Stimulated activated CD8-positive, alpha-beta memory T cell treated with anti-CD3 and anti-CD28 coated beads, Interleukin-7, amount 100 ng/mL, for 24 hours (primary cell): ENCODE measurements at regions not wholly inside any gene's neighbourhood (a gene's known extent, or its start where the extent isn't known, plus 50 kb on each side); places are given as distances from the start of the nearest gene placed in this dataset.
A peak's percentile ranks its signal among the peaks of the same experiment; 100 is the strongest.
"Not testable (repeated sequence)": the region's sequence is repeated elsewhere in the genome, so short reads cannot be mapped to it uniquely, and the experiment has no call there.

Experiments used
- DNase-seq: peaks from one replicate; pipeline ENCODE4 v3.0.0-alpha.2; 2020; ENCODE audit warnings: low read depth

DNA sequence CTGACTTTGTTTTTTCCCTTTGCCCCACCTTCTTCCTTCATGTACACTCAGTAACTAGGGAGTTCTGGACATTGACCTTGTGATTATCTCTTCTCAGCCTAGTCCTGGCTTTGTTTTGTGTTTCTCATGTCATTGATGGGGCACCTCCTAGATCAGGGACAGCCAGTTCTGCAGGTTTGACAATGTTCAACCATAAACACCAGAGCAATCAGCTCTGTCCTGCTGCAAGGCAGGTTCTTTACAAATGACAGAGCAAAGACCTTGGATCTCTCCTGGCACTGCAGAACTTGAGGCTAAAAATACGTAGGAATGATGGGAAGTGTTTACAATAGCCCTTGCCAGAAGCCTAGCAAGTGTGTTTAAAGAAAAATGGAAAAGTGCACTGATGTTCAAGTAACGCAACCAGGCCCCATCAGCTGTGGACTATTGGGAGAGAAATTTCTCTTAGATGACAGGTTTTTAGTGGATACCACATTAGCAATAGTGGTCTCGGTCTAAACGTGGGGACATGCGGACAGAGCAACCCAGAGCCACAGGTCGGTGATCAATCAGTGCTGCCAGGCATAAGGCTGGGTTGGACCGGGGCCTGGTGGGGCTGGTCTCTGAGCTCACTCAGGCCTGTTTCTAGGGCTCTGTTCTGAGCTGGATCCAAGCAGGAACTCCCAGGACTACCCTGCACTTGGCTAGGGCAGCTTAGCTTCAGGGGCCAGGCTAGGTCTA lies 76.8 kb downstream of the SOWAHC start:
- DNase-seq = no peak

DNA sequence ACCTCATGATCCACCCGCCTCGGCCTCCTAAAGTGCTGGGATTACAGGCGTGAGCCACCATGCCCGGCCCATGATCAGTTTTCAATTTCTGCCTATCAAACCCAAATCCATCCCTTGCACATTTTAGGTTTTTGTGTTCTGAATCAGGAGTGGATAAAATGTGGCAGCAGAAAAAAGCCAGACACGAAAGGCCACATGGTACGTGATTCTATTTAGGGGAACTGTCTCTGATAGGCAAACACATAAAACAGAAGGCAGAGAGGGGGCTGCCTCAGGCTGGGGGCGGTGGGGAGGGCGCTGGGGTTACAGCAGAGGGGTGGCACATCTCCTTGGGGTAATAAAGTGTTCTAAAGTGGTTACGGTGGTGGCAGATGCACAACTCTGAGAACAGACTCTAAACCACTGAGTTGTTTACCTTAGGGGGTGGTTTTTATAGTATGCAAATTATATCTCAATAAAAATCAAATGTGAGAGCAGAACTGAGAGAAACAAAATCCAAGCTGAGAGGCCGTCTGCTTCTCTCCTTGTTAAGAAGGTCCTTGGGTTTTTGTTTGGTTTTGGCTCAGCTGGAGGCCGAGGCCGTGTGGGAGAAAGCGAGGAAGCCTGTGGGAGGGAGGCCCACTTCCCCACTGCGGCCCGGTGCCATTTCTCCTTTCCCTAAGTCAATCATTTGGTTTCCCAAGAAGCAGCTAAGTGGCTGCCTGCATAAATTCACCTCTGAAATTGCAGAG lies 78.0 kb downstream of the SOWAHC start:
- DNase-seq = no peak

DNA sequence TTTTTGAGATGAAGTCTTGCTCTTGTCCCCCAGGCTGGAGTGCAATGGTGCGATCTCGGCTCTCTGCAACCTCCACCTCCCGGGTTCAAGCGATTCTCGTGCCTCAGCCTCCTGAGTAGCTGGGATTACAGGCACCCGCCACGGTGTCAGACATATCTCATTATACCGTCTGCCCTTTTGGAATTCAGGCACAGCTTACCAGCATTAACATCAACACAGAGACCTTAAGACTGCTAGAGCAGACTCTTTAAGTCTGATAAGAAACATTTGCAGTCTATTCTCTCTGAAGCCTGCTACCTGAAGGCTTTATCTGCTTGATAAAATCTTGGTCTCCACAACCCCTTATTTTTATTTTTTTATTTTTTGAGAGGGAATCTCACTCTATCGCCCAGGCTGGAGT lies 78.7 kb downstream of the SOWAHC start:
- not testable (repeated sequence) for DNase-seq

DNA sequence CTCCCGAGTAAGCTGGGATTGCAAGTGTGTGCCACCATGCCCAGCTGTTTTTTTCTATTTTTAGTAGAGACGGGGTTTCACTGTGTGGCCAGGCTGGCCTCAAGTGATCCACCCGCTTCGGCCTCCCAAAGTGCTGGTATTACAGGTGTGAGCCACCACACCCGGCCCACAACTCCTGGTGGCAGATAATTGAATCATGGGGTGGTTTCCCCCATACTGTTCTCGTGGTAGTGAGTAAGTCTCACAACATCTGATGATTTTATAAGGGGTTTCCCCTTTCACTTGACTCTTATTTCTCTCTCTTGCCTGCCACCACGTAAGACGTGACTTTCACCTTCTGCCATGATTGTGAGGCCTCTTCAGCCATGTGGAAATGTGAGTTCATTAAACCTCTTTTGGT lies 79.1 kb downstream of the SOWAHC start:
- DNase-seq = peak; percentile 1

DNA sequence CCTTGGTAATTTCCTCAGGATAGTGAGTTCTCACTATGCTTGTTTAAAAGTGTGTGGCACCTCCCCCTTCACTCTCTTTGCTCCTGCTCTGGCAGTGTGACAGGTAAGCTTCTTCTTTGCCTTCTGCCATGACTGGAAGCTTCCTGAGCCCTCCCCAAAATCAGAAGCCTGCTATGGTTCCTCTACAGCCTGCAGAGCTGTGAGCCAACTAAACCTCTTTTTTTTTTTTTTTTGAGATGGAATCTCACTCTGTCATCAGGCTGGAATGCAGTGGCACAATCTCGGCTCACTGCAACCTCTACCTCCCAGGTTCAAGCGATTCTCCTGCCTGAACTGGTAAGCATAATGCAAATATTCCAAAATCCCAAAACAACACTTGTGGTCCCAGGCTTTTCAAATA lies 80.0 kb downstream of the SOWAHC start:
- no peak for DNase-seq

DNA sequence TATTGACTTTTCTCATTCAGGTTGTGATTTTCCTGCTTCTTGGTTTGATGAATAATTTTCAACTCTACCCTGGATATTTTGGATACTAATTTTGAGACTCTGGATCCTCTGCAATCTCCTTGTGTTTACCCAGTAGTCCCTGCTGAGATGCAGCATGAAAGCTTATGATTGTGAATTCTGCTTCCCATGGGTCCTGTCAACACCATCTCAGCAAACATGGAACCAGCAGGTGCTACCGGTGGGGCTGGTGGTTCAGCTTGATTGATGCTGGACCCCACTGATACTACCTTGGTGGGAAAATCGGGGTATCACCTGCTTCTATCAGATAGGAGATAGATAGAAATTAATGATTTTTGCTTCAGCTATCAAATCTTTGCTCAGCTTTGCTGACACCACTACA lies 81.1 kb downstream of the SOWAHC start:
- no peak for DNase-seq

DNA sequence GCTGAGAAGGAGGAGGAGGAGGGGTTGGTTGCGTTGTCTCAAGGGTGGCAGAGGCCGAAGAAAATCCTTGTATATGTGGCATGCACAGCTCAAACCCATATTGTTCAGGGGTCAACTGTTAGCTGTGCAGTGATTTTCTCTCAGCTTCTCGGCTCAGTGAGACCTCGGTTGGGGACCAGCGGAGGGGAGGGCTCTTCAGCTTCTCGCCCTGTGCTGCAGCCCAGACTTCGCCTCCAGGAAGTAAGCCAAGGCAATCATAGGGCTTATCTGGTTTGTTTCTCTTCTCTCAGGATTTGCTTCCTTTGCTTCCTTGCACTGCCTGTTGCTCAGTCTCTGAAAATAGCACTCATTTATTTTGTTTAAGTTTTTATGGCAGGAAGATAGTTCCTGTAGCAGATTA lies 85.5 kb downstream of the SOWAHC start:
- DNase-seq = no peak

DNA sequence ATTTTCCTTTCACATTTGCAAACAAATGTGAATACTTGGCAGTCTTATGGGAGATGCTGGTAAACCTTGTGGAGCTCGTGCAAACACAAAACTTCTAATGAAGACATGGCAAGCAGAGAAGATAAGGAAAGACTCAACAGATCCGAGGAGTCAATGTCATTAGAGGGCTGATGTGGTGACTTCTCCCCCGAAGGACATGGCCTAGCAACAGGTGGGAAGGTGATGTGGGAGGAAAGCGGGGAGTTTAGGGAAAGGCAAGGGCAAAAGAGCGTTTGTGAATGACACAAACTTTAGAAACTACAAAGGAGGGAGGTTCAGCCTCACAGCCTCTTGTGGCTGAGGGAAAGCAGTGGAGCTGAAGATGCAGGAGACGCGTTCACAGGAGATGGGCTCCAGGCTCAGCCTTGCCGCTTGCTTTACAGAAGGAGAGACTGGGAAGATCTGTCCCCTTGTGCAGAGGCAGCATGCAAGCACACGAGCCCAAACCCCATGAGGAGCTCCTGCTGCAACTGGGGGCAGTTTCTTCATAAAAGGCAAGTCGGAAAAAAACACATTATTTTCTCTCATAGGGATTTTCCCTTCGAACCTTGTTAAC lies 86.6 kb downstream of the SOWAHC start:
- no peak for DNase-seq

DNA sequence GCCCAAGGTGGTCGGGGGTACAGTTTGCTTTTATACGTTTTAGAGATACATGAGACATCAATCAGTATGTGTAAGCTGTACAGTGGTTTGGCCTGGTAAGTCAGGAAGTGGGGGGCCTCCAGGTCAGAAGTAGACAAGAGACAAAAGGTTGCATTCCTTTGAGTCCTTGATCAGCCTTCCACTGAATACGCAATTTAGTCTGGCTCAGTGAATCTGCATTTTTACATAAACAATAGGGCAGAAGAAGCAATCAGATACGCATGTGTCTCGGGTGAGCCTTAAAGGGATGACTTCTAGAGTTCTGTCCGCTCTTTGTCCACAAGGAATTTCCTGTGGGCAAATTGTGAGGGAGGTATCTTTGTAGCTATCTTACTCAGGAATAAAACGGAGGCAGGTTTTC lies 87.2 kb downstream of the SOWAHC start:
- no peak for DNase-seq

DNA sequence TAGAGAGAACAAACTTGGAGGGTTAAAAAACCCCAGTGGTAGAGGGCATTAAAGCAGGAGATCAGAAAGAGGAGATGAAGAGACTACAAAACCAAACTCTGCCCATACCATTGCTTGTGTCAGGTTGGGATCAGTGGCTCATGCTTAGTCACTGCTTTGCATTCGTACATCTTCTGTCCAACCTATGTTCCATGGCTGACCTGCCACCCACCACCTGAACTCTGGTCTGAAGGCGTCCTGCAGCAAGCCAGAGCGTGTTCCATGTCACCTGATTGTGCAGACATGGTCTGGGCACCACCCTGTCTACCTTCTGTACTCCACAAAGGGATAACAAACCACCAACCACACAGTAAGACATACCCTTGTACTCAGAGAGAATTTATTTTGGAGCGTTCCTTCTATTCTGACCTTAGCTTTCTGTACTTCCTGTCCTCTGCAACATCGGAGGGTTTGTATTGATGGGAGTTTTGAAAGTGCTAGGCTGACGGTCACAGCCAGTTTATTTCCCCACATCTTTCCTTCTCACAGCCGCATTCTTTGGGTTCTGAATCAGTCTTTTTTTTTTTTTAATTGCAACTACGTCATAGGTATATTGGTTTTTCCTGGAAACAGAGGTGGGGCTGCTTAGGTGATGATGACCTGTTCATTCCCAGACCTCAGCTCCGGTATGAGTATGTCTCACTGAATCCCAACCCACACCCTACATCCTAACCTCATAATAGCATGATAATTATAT lies 88.3 kb downstream of the SOWAHC start:
- DNase-seq = no peak

DNA sequence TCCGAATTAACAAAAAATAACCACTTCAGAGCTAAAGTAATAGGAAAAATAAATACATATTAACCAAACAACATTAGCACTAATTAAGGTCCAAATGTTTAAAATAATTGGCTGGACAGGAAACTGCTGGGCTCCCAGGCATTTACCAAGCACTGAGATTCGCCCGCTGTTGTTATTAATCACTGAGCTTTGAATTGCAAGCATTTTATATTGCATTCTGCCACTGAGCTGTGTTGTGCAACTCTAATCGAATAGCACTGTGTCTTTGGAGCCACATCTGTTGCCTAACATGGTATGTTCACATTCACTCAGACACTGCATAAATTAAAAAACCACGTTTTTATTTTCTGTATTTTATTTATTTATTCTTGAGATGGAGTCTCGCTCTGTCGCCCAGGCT lies 88.9 kb downstream of the SOWAHC start:
- DNase-seq = no peak

DNA sequence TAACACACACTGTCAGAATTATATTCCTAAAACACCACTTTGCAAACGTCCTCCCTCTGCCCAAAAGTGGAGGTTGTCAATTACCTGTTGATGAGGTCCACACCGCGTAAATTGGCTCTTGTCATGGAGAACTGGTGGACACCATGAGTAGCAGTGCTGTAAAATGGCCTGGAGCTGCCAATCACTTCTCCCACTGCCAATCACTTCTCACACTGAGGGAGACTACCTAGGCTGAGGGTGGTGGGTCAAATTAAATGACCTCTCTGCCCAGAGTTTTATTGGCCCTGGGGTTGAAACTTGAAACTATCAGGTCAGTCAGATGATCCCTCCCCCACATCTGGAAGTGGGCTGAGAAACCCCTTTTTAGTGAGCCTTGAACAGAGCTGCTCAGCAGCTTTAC lies 89.6 kb downstream of the SOWAHC start:
- DNase-seq = no peak

DNA sequence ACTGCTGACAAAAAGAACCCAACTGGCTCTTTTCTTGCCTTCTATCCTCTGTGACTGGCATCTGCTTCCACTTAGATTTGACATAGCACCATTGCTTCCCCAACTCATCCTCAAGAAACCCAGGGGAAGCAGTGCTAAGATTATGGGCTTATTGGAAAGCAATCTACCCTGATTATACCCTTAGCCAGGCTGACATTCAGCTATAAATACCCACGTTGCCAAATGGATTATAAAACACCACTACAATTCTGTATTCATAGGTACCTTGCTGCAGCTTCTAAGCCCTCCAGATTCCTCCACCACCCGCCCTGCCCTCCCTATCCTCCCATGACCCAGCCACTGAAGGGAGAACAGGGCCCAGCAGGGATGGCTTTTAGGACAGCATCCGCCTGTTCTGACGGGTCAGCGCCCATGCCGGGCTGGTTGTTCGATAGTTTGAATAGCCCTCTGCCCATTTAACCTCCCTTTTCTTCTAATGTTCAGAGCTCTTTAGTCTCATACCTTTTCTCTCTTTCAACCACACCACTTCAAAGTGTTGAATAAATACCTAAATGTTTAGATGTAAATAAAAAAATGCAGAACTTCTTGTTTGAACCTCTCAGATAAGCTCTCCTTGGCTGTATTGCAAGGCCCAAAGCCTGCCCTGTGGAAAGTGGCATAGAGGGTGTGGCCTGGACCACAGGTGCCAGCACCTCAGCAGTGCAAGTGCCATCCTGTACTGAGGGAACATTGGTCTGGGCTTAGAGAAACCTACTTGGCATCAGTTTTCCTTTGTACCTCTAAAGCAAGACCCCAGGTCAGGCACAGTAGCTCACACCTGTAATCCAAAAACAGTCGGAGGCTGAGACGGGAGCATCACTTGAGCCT lies 86.6 kb upstream of the RGPD5 start:
- no peak for DNase-seq

DNA sequence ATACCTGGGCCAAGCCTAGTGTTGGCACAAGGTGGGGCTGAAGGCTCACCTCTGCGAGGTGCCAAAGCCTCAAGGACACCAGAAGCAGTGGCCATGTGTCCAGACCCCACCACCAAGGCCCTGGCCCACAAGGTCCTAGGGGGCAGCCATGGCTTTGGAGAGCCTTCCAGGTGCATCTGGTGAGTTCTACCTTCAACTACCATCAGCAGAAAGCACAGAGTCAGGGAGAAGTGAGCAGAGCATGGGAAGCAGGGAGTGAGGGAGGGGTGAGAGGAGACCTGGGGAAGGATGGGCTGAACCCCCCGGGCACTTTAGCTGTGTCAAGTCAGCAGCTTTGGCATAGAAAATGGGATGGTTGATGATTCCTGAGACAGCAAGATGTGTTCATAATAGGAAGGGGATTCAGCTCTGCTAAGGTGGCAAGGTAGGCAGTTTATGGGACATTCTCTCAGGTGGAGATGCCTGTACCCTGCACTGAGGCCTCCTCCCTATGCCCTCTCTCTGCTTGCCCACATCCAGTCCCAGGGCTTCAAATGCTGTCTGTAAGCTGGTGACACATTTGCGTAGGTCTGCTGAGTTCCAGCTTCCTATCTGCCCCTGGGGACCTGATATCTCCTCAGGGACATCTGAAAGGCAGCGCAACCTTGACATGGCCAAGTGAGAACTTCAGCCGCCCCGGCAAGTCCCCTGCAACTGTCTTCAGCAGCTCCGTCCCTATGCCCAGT lies 83.4 kb upstream of the RGPD5 start:
- no peak for DNase-seq

DNA sequence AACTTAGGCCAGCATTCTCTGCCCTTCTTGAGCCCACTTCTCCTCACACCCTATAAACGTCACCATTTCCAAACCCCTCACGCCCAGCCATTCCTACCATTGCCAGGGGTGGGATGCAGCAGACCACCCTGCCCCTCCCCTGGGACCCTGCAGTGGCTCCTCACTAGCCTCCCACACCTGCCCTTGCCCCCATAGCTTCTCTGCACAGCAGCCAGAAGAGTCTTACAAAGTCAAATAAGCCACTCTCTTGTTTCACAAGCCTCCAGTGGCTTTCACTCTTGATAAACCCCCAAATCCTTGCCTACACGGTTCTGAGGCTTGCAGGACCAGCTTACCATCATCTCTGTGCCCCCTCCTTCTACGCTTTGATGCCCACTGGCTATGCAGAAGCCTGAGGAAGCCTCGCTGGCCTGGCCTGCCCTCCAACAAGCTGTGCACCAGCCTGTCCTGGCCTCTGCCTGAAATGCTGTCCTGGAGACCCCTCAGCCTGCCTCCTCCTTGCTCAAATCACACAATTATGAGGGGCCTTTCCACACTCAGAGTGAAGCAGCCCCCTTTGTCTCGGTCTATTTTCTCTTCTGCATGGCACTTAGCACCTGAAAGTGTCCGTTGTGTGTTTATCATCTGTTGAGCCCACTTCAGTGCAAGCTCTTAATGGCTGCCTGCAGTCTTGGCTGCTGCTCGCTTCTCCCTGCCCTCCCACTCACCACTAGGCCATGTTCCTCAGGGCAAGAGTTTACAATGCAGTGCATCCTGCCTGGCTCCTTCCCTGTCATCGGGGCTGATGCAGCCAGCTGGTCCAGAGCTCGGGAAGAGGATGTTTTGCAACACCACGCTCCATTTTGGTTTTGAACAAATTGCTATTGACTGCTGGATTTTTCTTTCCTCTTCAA lies 82.6 kb upstream of the RGPD5 start:
- no peak for DNase-seq

DNA sequence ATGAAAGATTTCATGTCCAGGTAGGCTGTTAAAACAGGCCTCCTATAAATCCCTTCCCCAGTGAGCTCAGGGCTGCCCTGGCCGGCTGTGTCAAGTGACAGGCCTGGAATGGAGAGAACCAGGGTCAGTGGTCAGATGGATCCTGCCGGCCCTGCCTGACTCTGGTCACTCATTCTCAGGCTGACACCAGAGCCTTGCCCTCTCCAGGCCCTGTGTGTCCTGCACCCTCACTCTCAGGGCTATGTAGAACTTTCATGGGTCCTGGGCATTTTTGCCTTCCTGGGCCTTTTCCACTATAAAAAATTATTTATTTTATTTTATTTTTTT lies 82.0 kb upstream of the RGPD5 start:
- DNase-seq = no peak

DNA sequence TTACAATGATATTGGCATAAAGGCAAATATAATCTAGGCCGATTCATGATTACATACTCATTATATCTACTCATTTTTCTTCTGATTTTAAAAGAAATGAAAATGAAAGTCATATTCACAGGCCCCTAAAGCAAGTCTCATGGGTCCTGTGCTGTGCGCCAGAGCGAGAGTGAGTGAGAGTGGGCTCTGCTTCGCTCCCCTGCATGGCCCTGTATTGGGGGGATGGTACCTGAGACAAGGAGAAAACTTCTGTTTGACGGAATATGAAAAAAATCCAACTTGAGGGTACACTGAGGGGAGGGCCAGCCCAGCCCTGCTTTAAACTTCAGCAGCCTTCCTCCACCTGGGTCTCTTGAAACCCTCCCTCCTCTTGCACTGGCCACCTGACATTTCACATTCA lies 81.4 kb upstream of the RGPD5 start:
- no peak for DNase-seq

DNA sequence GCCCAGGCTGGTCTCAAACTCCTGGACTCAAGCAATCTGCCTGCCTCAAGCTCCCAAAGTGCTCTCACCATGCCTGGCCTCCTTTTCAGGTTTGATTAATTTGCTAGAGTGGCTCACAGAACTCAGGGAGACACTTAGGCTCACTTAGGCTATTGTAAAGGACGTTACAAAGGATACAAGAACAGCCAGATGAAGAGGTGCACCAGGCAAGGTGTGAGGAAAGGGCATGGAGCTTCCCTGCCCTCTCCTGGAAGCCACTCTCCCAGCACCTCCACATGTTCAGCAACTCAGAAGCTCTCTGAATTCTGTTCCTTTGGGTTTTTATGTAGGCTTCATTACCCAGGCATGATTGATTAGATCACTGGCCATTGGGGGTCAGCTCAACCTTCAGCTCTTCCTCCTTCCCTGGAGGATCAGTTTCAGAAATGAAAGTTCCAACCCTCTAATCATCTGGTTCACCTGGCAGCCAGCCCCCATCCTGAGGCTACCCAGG lies 78.7 kb upstream of the RGPD5 start:
- DNase-seq = no peak

DNA sequence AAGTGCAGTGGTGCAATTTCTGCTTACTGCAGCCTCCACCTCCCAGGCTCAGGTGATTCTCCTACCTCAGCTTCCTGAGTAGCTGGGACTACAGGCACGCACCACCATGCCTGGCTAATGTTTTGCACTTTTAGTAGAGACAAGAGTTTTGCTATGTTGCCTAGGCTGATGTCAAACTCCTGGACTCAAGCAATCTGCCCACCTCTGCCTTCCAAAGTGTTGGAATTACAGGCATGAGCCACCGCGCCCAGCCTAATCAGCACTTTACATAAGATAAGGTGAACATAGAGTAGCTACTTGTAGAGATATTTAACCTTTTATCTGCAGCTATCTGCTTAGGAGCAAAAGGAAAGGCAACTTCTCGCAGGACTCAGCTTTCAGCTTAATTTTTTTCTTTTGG lies 77.5 kb upstream of the RGPD5 start:
- not testable (repeated sequence) for DNase-seq

DNA sequence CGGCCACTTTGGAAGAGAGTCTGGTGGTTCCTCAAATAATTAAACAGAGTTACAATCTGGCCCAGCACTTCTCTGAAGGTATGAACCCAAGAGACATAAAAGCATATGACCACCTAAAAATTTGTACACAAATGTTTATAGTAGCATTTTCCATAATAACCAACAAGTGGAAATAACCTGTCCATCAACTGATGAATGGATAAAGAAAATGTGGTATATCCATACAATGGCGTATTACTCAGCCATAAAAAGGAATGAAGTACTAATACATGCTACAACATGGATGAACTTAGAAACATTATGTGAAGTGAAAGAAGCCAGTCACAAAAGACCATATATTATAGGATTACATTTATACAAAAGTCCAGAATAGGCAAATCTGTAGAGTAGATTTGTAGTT lies 76.0 kb upstream of the RGPD5 start:
- no peak for DNase-seq
